Right atrium auricular region (tissue), 2 donors: ENCODE measurements at regions not wholly inside any gene's neighbourhood (a gene's known extent, or its start where the extent isn't known, plus 50 kb on each side); places are given as distances from the start of the nearest gene placed in this dataset.

Source experiments
- DNase-seq: peaks from one replicate; pipeline ENCODE4 v3.0.0-alpha.2; 2019; ENCODE audit warnings: low spot score
- H3K27ac ChIP-seq, 2 donors: fragments of 200-600 bp; sonication (generic); 1 replicate in 1 of 2; 2 replicates in 1 of 2; pipeline ENCODE4 v1.5.1; 2016 to 2019
- H3K27me3 ChIP-seq, 2 donors: fragments of 200-600 bp; sonication (generic); one replicate each; pipeline versions ENCODE4 v1.5.1 to v1.6.0; 2017 to 2019
- H3K36me3 ChIP-seq: fragments of 200-600 bp; sonication (generic); one replicate; pipeline ENCODE4 v1.5.1; 2016
- H3K4me1 ChIP-seq, 2 donors: fragments of 200-600 bp; sonication (generic); one replicate each; pipeline versions ENCODE4 v1.5.1 to v1.6.0; 2017 to 2019
- H3K4me3 ChIP-seq, 2 donors: fragments of 200-600 bp; sonication (generic); 1 replicate in 1 of 2; 2 replicates in 1 of 2; pipeline ENCODE4 v1.5.1; 2017 to 2019; ENCODE audit warnings: mild to moderate bottlenecking in 1 of 2, moderate library complexity in 1 of 2
- H3K9me3 ChIP-seq, 2 donors: fragments of 200-600 bp; sonication (generic); one replicate each; pipeline ENCODE4 v1.5.1; 2019
- CTCF ChIP-seq, 2 donors: fragments of 200-600 bp; sonication (generic); IDR thresholded peaks; one replicate each; pipeline ENCODE4 v1.5.1; 2019; ENCODE audit warnings: antibody characterized with exemption in 2 of 2

DNA sequence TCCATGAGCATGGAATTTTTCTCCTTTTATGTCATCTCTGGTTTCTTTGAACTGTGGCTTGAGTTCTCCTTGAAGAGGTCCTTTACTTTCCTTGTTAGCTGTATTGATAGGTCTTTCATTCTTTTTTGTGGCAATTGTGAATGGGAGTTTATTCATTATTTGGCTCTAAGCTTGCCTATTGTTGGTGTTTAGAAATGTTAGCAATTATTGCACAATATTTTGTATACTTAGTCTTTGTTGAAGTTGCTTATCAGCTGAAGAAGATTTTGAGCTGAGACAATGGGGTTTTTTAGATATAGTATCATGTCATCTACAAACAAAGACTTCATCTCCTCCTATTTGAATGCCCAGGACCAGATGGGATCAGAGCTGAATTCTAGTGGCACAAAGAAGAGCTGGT lies 1143.8 kb downstream of the XPNPEP1 start:
- Histone ChIP-seq H3K36me3 (no peaks in the 10 kb centered on the region), H3K4me1 (no peaks in the 10 kb centered on the region), H3K27ac (no peak overlapping the region), H3K9me3 (peaks cover 0 to 9% of the 10 kb centered on the region in 2 donors), H3K4me3 (no peak overlapping the region), H3K27me3 (no peaks in the 10 kb centered on the region)
- DNase-seq: no peak
- no peak for TF ChIP-seq CTCF (IDR thresholded peaks at IDR 0.05)

- Histone ChIP-seq H3K4me1 (no peaks in the 10 kb centered on the region), H3K4me3 (no peak overlapping the region)
- TF ChIP-seq CTCF (IDR thresholded peaks at IDR 0.05): no peak
These were observed 1147.3 kb downstream of the XPNPEP1 start for GRCh38 chr10:108775911-108776475.

DNA sequence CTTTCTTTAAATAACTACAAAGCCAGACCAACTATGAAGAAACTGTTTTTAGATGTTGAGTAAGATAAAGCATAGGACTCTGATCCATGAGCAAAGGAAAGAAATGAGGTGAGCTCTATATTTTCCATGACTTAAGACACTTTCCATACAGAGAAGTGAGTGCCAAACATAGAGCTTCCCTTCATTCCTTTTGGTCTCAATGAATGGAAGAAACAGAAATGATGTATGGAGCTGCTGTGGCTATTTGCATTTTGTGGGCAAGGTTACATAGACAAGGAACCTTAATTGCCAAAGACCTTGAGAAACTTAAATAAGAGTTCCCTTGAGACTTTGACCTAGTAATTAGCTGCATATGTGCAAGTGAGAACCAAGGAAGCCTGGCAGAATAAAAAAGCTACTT lies 1152.2 kb downstream of the XPNPEP1 start:
- H3K27me3 ChIP-seq: no peaks in the 10 kb centered on the region
- no peak overlapping the region for H3K27ac ChIP-seq
- TF ChIP-seq CTCF (IDR thresholded peaks at IDR 0.05): no peak
- no peaks in the 10 kb centered on the region for H3K4me1 ChIP-seq
- no peak for DNase-seq
- H3K36me3 ChIP-seq: no peaks in the 10 kb centered on the region
- H3K9me3 ChIP-seq: no peaks in the 10 kb centered on the region
- no peak overlapping the region for H3K4me3 ChIP-seq

More at GRCh38 chr10:108775911-108776475, 1147.3 kb downstream of the XPNPEP1 start:
- Histone ChIP-seq H3K9me3 (no peaks in the 10 kb centered on the region), H3K36me3 (no peaks in the 10 kb centered on the region), H3K27me3 (no peaks in the 10 kb centered on the region), H3K27ac (no peak overlapping the region)
- DNase-seq: no peak

DNA sequence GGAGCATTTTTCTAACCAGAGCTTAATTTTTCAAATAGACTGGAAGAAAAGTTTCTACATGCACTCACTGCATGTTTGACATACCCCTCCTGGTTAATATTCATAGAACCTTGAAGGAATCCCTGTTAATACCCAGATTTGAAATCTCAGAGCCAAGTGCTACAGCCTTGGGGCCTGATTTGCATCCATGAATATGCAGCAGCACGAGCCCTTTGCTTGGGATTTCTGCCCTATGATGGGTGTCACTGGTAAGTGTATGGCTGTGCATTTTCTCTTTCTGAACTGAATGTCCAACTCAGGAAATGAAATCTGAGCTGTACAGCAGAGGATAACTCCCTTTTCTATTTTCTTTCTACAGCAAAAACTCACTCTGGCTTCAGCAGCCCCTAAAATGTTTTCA lies 1157.5 kb downstream of the XPNPEP1 start:
- no peak overlapping the region for H3K27ac ChIP-seq
- no peaks in the 10 kb centered on the region for H3K36me3 ChIP-seq
- H3K4me1 ChIP-seq: no peaks in the 10 kb centered on the region
- H3K9me3 ChIP-seq: no peaks in the 10 kb centered on the region
- no peak for DNase-seq
- TF ChIP-seq CTCF (IDR thresholded peaks at IDR 0.05): no peak
- H3K27me3 ChIP-seq: no peaks in the 10 kb centered on the region
- H3K4me3 ChIP-seq: no peak overlapping the region

DNA sequence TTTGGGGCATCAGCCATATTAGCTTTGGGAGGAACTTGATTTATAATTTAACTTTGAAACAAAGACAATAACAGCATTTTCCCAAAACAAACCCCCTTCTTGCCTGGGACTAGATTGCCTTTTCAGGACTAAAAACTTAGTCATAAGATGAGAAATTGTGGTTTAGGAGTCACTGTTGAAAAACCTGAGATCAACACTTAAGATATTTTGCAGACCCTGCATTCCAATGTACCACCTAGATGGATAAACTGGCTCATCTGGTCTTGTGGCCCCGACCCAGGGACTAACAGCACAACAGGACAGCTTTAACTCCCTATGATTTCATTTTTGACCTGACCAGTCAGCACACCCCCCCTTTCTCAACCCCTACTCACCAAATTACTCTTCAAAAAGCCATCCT lies 1165.4 kb downstream of the XPNPEP1 start:
- TF ChIP-seq CTCF (IDR thresholded peaks at IDR 0.05): no peak
- no peak for DNase-seq
- H3K27me3 ChIP-seq: no peaks in the 10 kb centered on the region
- H3K4me1 ChIP-seq: no peaks in the 10 kb centered on the region
- H3K4me3 ChIP-seq: no peak overlapping the region
- H3K27ac ChIP-seq: no peak overlapping the region
- no peaks in the 10 kb centered on the region for H3K9me3 ChIP-seq
- H3K36me3 ChIP-seq: no peaks in the 10 kb centered on the region

- Histone ChIP-seq H3K27me3 (no peaks in the 10 kb centered on the region), H3K4me1 (no peaks in the 10 kb centered on the region), H3K27ac (no peak overlapping the region), H3K9me3 (no peaks in the 10 kb centered on the region), H3K4me3 (no peak overlapping the region), H3K36me3 (no peaks in the 10 kb centered on the region)
- no peak for TF ChIP-seq CTCF (IDR thresholded peaks at IDR 0.05)
- no peak for DNase-seq
These were observed 1167.7 kb downstream of the XPNPEP1 start for GRCh38 chr10:108755646-108756045.
